IgD-negative memory B cell (primary cell): ENCODE measurements at regions not wholly inside any gene's neighbourhood (a gene's known extent, or its start where the extent isn't known, plus 50 kb on each side); places are given as distances from the start of the nearest gene placed in this dataset.
"Not testable (repeated sequence)": the region's sequence is repeated elsewhere in the genome, so short reads cannot be mapped to it uniquely, and the experiment has no call there.

Source experiments
- H3K27ac Mint-ChIP-seq, 3 donors: one replicate each; pipeline ENCODE4 v1.8.0; 2020 to 2022; ENCODE audit warnings: mild to moderate bottlenecking in 3 of 3, mixed read lengths in 3 of 3, moderate library complexity in 1 of 3
- H3K27me3 Mint-ChIP-seq: one replicate; pipeline ENCODE4 v1.8.0; 2021; ENCODE audit warnings: mixed read lengths
- H3K36me3 Mint-ChIP-seq: one replicate; pipeline ENCODE4 v1.8.0; 2020; ENCODE audit warnings: mild to moderate bottlenecking, mixed read lengths
- H3K4me1 Mint-ChIP-seq, 3 donors: one replicate each; pipeline ENCODE4 v1.8.0; 2020 to 2022; ENCODE audit warnings: mixed read lengths in 3 of 3, mild to moderate bottlenecking in 1 of 3
- H3K4me3 Mint-ChIP-seq, 4 donors: one replicate each; pipeline ENCODE4 v1.8.0; 2020 to 2022; ENCODE audit warnings: mild to moderate bottlenecking in 4 of 4, mixed read lengths in 4 of 4, moderate library complexity in 3 of 4
- H3K9me3 Mint-ChIP-seq, 3 donors: one replicate each; pipeline ENCODE4 v1.8.0; 2020 to 2021; ENCODE audit warnings: mixed read lengths in 3 of 3, mild to moderate bottlenecking in 1 of 3

DNA sequence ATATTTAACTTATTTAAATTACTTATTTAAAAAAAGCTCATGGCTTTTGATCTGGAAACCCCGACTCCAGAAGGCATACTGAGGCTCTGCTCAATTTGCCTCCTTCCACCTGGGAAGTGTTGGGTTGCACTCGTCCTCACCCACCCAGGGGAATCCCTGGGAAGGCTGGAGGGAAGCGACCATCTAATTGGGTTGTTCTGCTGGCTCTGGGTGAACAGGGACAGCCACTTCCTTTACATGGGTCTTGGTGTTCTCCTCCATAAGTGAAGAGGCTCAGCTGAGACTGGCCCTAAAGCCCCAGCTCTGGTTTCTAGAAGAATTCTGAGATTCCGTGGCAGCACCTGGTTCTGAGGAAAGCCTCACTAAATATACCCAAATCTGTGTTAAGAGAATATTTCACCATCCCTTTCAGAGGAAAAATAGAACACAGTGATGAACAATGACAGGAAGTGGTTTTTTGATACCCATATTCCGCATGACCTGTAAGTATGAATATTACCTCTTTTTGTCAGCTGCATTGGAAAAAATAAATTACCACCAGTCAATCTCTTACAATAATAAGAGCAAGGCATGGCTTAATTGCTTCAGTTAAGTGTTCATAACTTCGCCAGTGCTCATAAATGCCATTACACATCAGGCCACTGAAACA is 131.1 kb upstream of the SHH start:
- Mint-ChIP-seq H3K4me1 (no peaks in the 10 kb centered on the region), H3K27me3 (peaks cover 2% of the 10 kb centered on the region), H3K9me3 (peaks cover 2 to 13% (median 5%) of the 10 kb centered on the region in 3 donors), H3K4me3 (no peak overlapping the region), H3K27ac (no peak overlapping the region), H3K36me3 (no peaks in the 10 kb centered on the region)

DNA sequence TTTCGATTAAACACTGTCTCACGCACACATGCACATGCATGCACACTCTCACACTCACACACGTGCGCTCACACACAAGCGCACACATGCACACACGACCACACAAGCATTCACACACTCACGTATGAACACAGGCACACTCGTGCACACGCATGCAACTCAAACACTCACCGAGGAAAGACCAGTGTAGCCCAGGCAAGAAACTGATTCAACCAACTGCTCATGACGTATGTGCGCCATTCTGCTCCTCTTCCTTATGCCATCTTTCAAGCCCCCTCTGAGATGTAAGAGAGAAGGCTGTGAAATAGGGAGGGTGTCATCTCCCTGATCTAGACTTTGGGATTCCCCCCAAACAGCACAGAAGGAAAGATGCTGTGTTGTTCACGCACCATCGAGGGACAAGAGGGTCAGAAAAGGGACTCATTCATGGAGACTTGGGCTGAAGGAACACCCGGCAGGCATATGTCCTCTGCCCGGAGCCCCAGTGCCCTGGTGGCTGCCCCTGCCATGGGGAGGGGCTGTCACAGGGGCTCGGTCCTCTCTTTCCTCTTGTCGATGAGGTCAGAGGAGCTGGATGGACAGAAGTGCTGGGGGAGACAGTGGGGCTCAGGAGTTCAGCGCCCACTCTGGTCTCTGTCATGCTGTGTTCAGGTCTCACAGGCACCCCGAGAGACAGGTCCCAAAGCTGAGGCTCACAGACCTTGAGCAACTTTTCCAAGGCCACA is 130.1 kb upstream of the SHH start:
- Mint-ChIP-seq H3K27ac (no peak overlapping the region), H3K4me3 (no peak overlapping the region), H3K36me3 (no peaks in the 10 kb centered on the region), H3K9me3 (peaks cover 2 to 13% (median 6%) of the 10 kb centered on the region in 3 donors), H3K4me1 (no peaks in the 10 kb centered on the region), H3K27me3 (peaks cover 2% of the 10 kb centered on the region)

GRCh38 chr7:155941688-155942087 is 129.4 kb upstream of the SHH start:
- Mint-ChIP-seq H3K4me3 (no peak overlapping the region), H3K9me3 (peaks cover 2 to 13% (median 6%) of the 10 kb centered on the region in 3 donors), H3K27ac (no peak overlapping the region), H3K36me3 (no peaks in the 10 kb centered on the region), H3K4me1 (no peaks in the 10 kb centered on the region), H3K27me3 (peaks cover 2% of the 10 kb centered on the region)

DNA sequence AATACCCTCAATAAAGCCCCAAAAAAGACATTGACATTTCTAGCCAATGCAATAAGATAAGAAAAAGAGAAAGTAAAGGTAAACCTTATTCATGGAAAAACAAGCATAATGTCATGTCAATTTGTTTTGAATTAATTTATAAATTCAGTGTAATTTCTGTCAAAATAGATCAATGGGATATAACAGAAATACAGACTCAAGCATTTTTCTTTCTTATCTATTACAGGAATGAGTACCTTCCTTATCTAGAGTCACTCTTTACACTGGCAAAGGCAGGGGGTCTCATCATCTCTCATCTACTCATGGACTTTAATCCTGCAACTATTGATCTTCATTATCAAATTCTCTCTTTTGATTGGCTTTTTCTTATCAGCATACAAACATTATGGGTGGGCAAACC is 127.1 kb upstream of the SHH start:
- Mint-ChIP-seq H3K36me3 (no peaks in the 10 kb centered on the region), H3K27ac (no peak overlapping the region), H3K4me1 (no peaks in the 10 kb centered on the region), H3K4me3 (no peak overlapping the region), H3K9me3 (peaks cover 2 to 9% (median 4%) of the 10 kb centered on the region in 3 donors), H3K27me3 (peaks cover 2% of the 10 kb centered on the region)

DNA sequence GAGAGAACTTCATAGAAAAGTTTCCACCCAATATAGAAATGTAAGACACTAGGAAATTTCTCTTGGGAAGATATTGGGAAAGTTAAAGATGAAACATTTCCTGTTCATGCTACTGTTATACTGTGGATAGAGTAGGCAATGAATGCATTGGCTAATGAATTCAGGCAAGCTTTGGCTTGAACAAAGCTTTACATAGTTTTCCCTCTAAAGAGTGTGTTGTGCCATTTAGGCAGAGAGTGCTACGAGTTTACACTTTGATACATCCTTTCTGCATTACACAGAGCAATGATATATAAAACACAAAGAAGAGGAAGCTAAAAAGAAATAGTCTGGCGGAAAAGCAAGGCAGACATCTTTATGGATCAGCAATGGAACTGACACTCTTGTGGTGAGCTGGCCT is 125.9 kb upstream of the SHH start:
- Mint-ChIP-seq H3K4me3 (no peak overlapping the region), H3K27me3 (peaks cover 2% of the 10 kb centered on the region), H3K36me3 (no peaks in the 10 kb centered on the region), H3K9me3 (peaks cover 2 to 9% (median 4%) of the 10 kb centered on the region in 3 donors), H3K4me1 (no peaks in the 10 kb centered on the region), H3K27ac (no peak overlapping the region)

- Mint-ChIP-seq H3K9me3 (peaks cover 2 to 9% (median 4%) of the 10 kb centered on the region in 3 donors), H3K36me3 (no peaks in the 10 kb centered on the region), H3K27me3 (peaks cover 2% of the 10 kb centered on the region), H3K4me3 (no peak overlapping the region), H3K4me1 (no peaks in the 10 kb centered on the region), H3K27ac (no peak overlapping the region)
Measured at GRCh38 chr7:155935726-155936125, 123.5 kb upstream of the SHH start.

GRCh38 chr7:155935005-155935557 is 122.8 kb upstream of the SHH start:
- no peaks in the 10 kb centered on the region for H3K4me1 Mint-ChIP-seq
- no peaks in the 10 kb centered on the region for H3K36me3 Mint-ChIP-seq

GRCh38 chr7:155932324-155932723 is 120.1 kb upstream of the SHH start:
- not testable (repeated sequence) for H3K27me3 Mint-ChIP-seq, H3K9me3 Mint-ChIP-seq, H3K4me1 Mint-ChIP-seq, H3K4me3 Mint-ChIP-seq, H3K27ac Mint-ChIP-seq, H3K36me3 Mint-ChIP-seq

More at GRCh38 chr7:155935005-155935557, 122.8 kb upstream of the SHH start:
- peaks cover 2% of the 10 kb centered on the region for H3K27me3 Mint-ChIP-seq
- peaks cover 2 to 5% (median 4%) of the 10 kb centered on the region in 3 donors for H3K9me3 Mint-ChIP-seq
- H3K27ac Mint-ChIP-seq, result no peak overlapping the region
- no peak overlapping the region for H3K4me3 Mint-ChIP-seq

- H3K4me1 Mint-ChIP-seq, result no peaks in the 10 kb centered on the region
- H3K27me3 Mint-ChIP-seq, result peaks cover 3% of the 10 kb centered on the region
- H3K4me3 Mint-ChIP-seq, result no peak overlapping the region
- peaks cover 0 to 4% (median 3%) of the 10 kb centered on the region in 3 donors for H3K9me3 Mint-ChIP-seq
- no peaks in the 10 kb centered on the region for H3K36me3 Mint-ChIP-seq
- H3K27ac Mint-ChIP-seq, result no peak overlapping the region
Measured at GRCh38 chr7:155931396-155932085, 119.3 kb upstream of the SHH start.

- Mint-ChIP-seq H3K4me1 (no peaks in the 10 kb centered on the region), H3K27me3 (peaks cover 3% of the 10 kb centered on the region), H3K36me3 (no peaks in the 10 kb centered on the region), H3K4me3 (no peak overlapping the region), H3K27ac (no peak overlapping the region), H3K9me3 (peaks cover 0 to 4% (median 3%) of the 10 kb centered on the region in 3 donors)
Measured at GRCh38 chr7:155930527-155930926, 118.3 kb upstream of the SHH start.

DNA sequence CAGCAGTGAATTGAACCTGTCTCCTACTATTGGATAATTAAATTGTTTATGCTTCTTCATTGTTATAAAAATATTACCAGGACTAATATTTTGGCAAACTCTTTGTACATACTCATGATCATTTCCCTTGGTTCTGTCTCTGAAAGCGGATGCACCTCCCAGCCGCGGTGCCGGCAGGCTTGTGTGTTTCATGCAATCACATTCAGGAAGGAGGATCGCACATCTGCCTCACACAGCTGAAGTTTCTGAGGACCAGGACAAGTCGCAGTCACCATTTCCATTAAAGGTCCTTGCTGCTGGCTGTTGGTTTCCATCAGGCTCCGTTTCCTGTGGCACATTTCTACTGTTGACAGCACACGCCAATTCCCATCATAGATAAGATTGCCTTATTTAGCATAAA is 117.8 kb upstream of the SHH start:
- no peaks in the 10 kb centered on the region for H3K36me3 Mint-ChIP-seq
- H3K4me3 Mint-ChIP-seq, result no peak overlapping the region
- peaks cover 0 to 4% (median 3%) of the 10 kb centered on the region in 3 donors for H3K9me3 Mint-ChIP-seq
- no peak overlapping the region for H3K27ac Mint-ChIP-seq
- no peaks in the 10 kb centered on the region for H3K4me1 Mint-ChIP-seq
- H3K27me3 Mint-ChIP-seq, result peaks cover 3% of the 10 kb centered on the region

- no peak overlapping the region for H3K27ac Mint-ChIP-seq
- H3K4me1 Mint-ChIP-seq, result no peaks in the 10 kb centered on the region
- peaks cover 0 to 4% (median 3%) of the 10 kb centered on the region in 3 donors for H3K9me3 Mint-ChIP-seq
- no peak overlapping the region for H3K4me3 Mint-ChIP-seq
- no peaks in the 10 kb centered on the region for H3K36me3 Mint-ChIP-seq
- H3K27me3 Mint-ChIP-seq, result peaks cover 3% of the 10 kb centered on the region
Measured at GRCh38 chr7:155928583-155928982, 116.3 kb upstream of the SHH start.

DNA sequence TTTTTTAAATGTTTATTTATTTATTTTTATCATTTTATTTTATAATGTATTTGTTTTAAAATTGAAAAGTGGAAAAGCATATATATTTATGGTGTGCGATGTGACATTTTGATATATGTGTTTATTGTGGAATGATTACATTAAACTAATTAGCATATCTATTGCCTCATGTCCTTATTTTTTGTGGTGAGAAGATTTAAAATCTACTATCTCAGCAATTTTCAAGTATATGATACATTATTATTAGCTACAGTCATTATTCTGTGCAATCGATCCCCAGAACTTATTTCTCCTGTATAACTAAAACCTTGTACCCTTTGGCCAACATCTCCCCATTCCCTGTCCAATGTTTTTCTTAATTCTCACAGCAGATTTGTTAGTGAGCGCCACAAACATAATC is 115.6 kb upstream of the SHH start:
- Mint-ChIP-seq H3K4me1 (no peaks in the 10 kb centered on the region), H3K27ac (no peak overlapping the region), H3K9me3 (peaks cover 0 to 4% (median 3%) of the 10 kb centered on the region in 3 donors), H3K36me3 (no peaks in the 10 kb centered on the region), H3K4me3 (no peak overlapping the region), H3K27me3 (peaks cover 3% of the 10 kb centered on the region)

DNA sequence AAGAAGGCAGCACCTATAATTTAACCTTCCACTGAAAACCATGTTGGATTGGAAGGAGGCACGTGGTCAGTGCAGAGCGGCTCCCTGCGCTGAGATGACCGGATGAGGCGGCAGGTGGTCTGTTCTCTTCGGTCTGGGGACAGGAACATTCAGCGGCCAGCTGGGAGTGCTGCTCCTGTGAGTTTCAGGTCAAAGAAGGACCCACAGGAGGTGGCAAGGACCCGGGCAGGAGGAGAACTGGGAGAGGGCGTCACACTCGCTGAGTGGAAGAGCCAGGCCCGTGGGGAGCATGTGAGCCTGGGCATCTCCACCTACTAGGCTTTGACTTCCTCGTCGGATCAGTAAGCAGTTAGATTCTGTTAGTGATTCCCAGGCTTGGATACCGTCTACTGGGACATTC is 113.4 kb upstream of the SHH start:
- Mint-ChIP-seq H3K27ac (no peak overlapping the region), H3K36me3 (no peaks in the 10 kb centered on the region), H3K9me3 (peaks cover 0 to 4% (median 3%) of the 10 kb centered on the region in 3 donors)

More for the DNA sequence above, 113.4 kb upstream of the SHH start:
- H3K27me3 Mint-ChIP-seq, result peaks cover 3% of the 10 kb centered on the region
- H3K4me1 Mint-ChIP-seq, result no peaks in the 10 kb centered on the region
- H3K4me3 Mint-ChIP-seq, result no peak overlapping the region
